HK-2 (cell line): ENCODE measurements at regions not wholly inside any gene's neighbourhood (a gene's known extent, or its start where the extent isn't known, plus 50 kb on each side); places are given as distances from the start of the nearest gene placed in this dataset.

Source experiments
- DNase-seq: peaks from one replicate; pipeline ENCODE4 v3.0.0-alpha.2; 2018; ENCODE audit not compliant: unreplicated experiment

DNA sequence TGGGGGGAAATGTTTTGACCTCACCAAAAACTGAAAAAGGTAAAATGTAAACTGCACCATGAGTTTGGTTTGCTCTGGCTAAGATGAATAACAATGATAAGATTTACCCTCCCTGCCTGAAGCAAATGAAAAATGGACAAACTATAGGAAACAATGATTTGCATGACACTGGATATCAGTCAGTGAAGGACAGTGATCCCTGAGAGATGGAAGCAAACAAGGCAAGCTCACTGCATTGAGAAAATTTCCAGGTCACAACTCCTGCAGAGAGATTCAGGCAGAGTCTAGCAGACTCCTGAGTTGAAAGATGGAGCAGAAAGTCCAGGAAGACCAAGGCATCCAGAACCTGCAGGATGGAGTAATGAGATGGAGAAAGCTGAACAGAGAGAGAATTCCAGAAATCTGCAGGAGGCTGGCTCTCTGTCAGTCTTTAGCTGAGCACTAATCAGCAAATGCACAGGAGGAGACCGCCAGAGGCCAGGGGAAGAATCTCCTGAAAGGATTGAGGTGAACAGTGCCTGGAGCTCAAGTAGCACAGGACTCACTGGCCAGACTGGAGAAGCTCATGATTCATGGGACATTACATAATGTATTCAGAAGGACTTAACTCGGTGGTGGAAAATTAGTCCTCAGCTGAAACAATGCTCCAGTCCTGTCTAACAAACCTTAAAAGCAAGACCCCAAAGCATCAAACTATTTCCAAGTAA is 51.2 kb upstream of the PALS2 start:
- no peak for DNase-seq
